Activated naive CD4-positive, alpha-beta T cell treated with anti-CD3 and anti-CD28 coated beads, Interleukin-2, amount 50 U/mL, for 72 hours (primary cell): ENCODE measurements at regions not wholly inside any gene's neighbourhood (a gene's known extent, or its start where the extent isn't known, plus 50 kb on each side); places are given as distances from the start of the nearest gene placed in this dataset.
"Not testable (repeated sequence)": the region's sequence is repeated elsewhere in the genome, so short reads cannot be mapped to it uniquely, and the experiment has no call there.

Source experiments
- ATAC-seq, 2 donors: fragments of 150-1000 bp; cut with Tn5 transposase; 2 replicates each; pipeline ENCODE4 v1.10.0; 2021; ENCODE audit warnings: mild to moderate bottlenecking in 2 of 2, moderate library complexity in 2 of 2
- DNase-seq, 2 donors: peaks; one replicate each; pipeline ENCODE4 v3.0.0; 2021 to 2022; ENCODE audit warnings: low spot score in 2 of 2
- H3K27ac Mint-ChIP-seq, 2 donors: one replicate each; pipeline ENCODE4 v1.8.0; 2022; ENCODE audit warnings: mild to moderate bottlenecking in 2 of 2, mixed read lengths in 2 of 2
- H3K36me3 Mint-ChIP-seq, 2 donors: one replicate each; pipeline ENCODE4 v1.8.0; 2022; ENCODE audit warnings: mixed read lengths in 2 of 2
- H3K9me3 Mint-ChIP-seq, 2 donors: one replicate each; pipeline ENCODE4 v1.8.0; 2022; ENCODE audit warnings: mixed read lengths in 2 of 2

GRCh38 chr9:108043585-108043984, 554.0 kb upstream of the KLF4 start:
- H3K9me3 Mint-ChIP-seq, result peaks cover 13 to 22% of the 10 kb centered on the region in 2 donors
- no peak overlapping the region for H3K27ac Mint-ChIP-seq
- ATAC-seq (no peak), DNase-seq (no peak)
- H3K36me3 Mint-ChIP-seq, result no peaks in the 10 kb centered on the region

- DNase-seq, result no peak
- Mint-ChIP-seq H3K36me3 (no peaks in the 10 kb centered on the region), H3K27ac (no peak overlapping the region), H3K9me3 (peaks cover 7 to 17% of the 10 kb centered on the region in 2 donors)
- no peak for ATAC-seq
Measured at GRCh38 chr9:108041551-108041950, 552.0 kb upstream of the KLF4 start.

- ATAC-seq (no peak), DNase-seq (no peak)
- peaks cover 7 to 17% of the 10 kb centered on the region in 2 donors for H3K9me3 Mint-ChIP-seq
- H3K27ac Mint-ChIP-seq, result no peak overlapping the region
- no peaks in the 10 kb centered on the region for H3K36me3 Mint-ChIP-seq
Measured at GRCh38 chr9:108040783-108041182, 551.2 kb upstream of the KLF4 start.

- no peak overlapping the region for H3K27ac Mint-ChIP-seq
- no peaks in the 10 kb centered on the region for H3K36me3 Mint-ChIP-seq
- no peak for ATAC-seq
- peaks cover 6 to 19% of the 10 kb centered on the region in 2 donors for H3K9me3 Mint-ChIP-seq
- DNase-seq, result no peak
Measured at GRCh38 chr9:108039493-108039892, 549.9 kb upstream of the KLF4 start.

GRCh38 chr9:108039012-108039411, 549.4 kb upstream of the KLF4 start:
- Mint-ChIP-seq H3K27ac (no peak overlapping the region), H3K9me3 (peaks cover 3 to 21% of the 10 kb centered on the region in 2 donors), H3K36me3 (no peaks in the 10 kb centered on the region)
- ATAC-seq (no peak), DNase-seq (no peak)

- Mint-ChIP-seq H3K27ac (no peak overlapping the region), H3K9me3 (peaks cover 12 to 16% of the 10 kb centered on the region in 2 donors), H3K36me3 (peaks cover 7 to 13% of the 10 kb centered on the region in 2 donors)
- DNase-seq (no peak), ATAC-seq (no peak)
Measured at GRCh38 chr9:108035487-108035886, 545.9 kb upstream of the KLF4 start.

GRCh38 chr9:108033976-108034964, 544.7 kb upstream of the KLF4 start:
- Mint-ChIP-seq H3K27ac (no peak overlapping the region), H3K36me3 (peaks cover 7 to 13% of the 10 kb centered on the region in 2 donors), H3K9me3 (peaks cover 18 to 21% of the 10 kb centered on the region in 2 donors)
- ATAC-seq (no peak), DNase-seq (no peak)

GRCh38 chr9:108032079-108032478, 542.5 kb upstream of the KLF4 start:
- not testable (repeated sequence) for H3K27ac Mint-ChIP-seq, ATAC-seq

GRCh38 chr9:108031221-108031620, 541.7 kb upstream of the KLF4 start:
- not testable (repeated sequence) for ATAC-seq

More at GRCh38 chr9:108032079-108032478, 542.5 kb upstream of the KLF4 start:
- H3K9me3 Mint-ChIP-seq, result peaks cover 18 to 21% of the 10 kb centered on the region in 2 donors
- DNase-seq, result not testable (repeated sequence)
- H3K36me3 Mint-ChIP-seq, result peaks cover 7 to 13% of the 10 kb centered on the region in 2 donors

GRCh38 chr9:108026718-108027117, 537.1 kb upstream of the KLF4 start:
- not testable (repeated sequence) for H3K27ac Mint-ChIP-seq, H3K36me3 Mint-ChIP-seq, ATAC-seq, DNase-seq
- H3K9me3 Mint-ChIP-seq, result peaks cover 14 to 22% of the 10 kb centered on the region in 2 donors

More at GRCh38 chr9:108031221-108031620, 541.7 kb upstream of the KLF4 start:
- Mint-ChIP-seq H3K36me3 (peaks cover 7 to 13% of the 10 kb centered on the region in 2 donors), H3K9me3 (peaks cover 18 to 21% of the 10 kb centered on the region in 2 donors)
- not testable (repeated sequence) for H3K27ac Mint-ChIP-seq, DNase-seq

GRCh38 chr9:108024604-108025003, 535.0 kb upstream of the KLF4 start:
- DNase-seq (no peak), ATAC-seq (no peak)
- no peaks in the 10 kb centered on the region for H3K36me3 Mint-ChIP-seq
- H3K27ac Mint-ChIP-seq, result no peak overlapping the region
- peaks cover 4 to 19% of the 10 kb centered on the region in 2 donors for H3K9me3 Mint-ChIP-seq

- ATAC-seq (no peak), DNase-seq (no peak)
- H3K36me3 Mint-ChIP-seq, result no peaks in the 10 kb centered on the region
- no peak overlapping the region for H3K27ac Mint-ChIP-seq
- H3K9me3 Mint-ChIP-seq, result peaks cover 7 to 24% of the 10 kb centered on the region in 2 donors
Measured at GRCh38 chr9:108022246-108022935, 532.8 kb upstream of the KLF4 start.

- no peak overlapping the region for H3K27ac Mint-ChIP-seq
- no peaks in the 10 kb centered on the region for H3K36me3 Mint-ChIP-seq
Measured at GRCh38 chr9:108021096-108021710, 531.6 kb upstream of the KLF4 start.

GRCh38 chr9:108019821-108020220, 530.3 kb upstream of the KLF4 start:
- Mint-ChIP-seq H3K9me3 (peaks cover 9 to 18% of the 10 kb centered on the region in 2 donors), H3K36me3 (no peaks in the 10 kb centered on the region), H3K27ac (no peak overlapping the region)
- DNase-seq (no peak), ATAC-seq (no peak)

More at GRCh38 chr9:108021096-108021710, 531.6 kb upstream of the KLF4 start:
- H3K9me3 Mint-ChIP-seq, result peaks cover 7 to 24% of the 10 kb centered on the region in 2 donors
- no peak for ATAC-seq
- no peak for DNase-seq

- ATAC-seq (no peak), DNase-seq (no peak)
- peaks cover 9 to 21% of the 10 kb centered on the region in 2 donors for H3K9me3 Mint-ChIP-seq
- no peak overlapping the region for H3K27ac Mint-ChIP-seq
- no peaks in the 10 kb centered on the region for H3K36me3 Mint-ChIP-seq
Measured at GRCh38 chr9:108017671-108018070, 528.1 kb upstream of the KLF4 start.

GRCh38 chr9:108016446-108016845, 526.9 kb upstream of the KLF4 start:
- ATAC-seq (no peak), DNase-seq (no peak)
- H3K27ac Mint-ChIP-seq, result no peak overlapping the region
- H3K36me3 Mint-ChIP-seq, result no peaks in the 10 kb centered on the region
- H3K9me3 Mint-ChIP-seq, result peaks cover 9 to 25% of the 10 kb centered on the region in 2 donors
